A549 (cell line): ENCODE measurements at regions not wholly inside any gene's neighbourhood (a gene's known extent, or its start where the extent isn't known, plus 50 kb on each side); places are given as distances from the start of the nearest gene placed in this dataset.

Source experiments
- ATAC-seq, 2 experiments: fragments of 200-7000 bp in 1 of 2; fragments of >200 bp in 1 of 2; cut with Nextera tagmentation in 1 of 2; cut with Tn5 transposase in 1 of 2; 3 replicates each; pipeline versions ENCODE4 v1.8.0 to v1.9.1; 2018 to 2020; ENCODE audit warnings: mild to moderate bottlenecking in 1 of 2, moderate library complexity in 1 of 2
- CTCF ChIA-PET: fragments of 300-600 bp; sonication (Branson Sonifier 250); formaldehyde crosslinking; extraction: SDS; loops from one replicate; lab custom pipeline; 2021; ENCODE audit warnings: antibody characterized with exemption, inconsistent platforms; lab: Yijun Ruan, JAX
- POLR2A ChIA-PET: fragments of 350-600 bp; formaldehyde crosslinking; extraction: SDS; loops from one replicate; lab custom pipeline; 2021; ENCODE audit warnings: antibody characterized with exemption, inconsistent platforms; lab: Yijun Ruan, JAX
- DNase-seq, 2 experiments: peaks; one replicate each; pipeline versions ENCODE4 v3.0.0 to v3.0.0-alpha.2; 2011 to 2016; ENCODE audit warnings: low read depth in 1 of 2, low spot score in 1 of 2
- FAIRE-seq: peaks from 2 replicates; lab custom pipeline; 2011; peaks lifted over from hg19 to GRCh38; lab: Jason Lieb, UNC
- H3K27ac ChIP-seq, 2 experiments: fragments of >200 bp; sonication (Bioruptor Twin); formaldehyde crosslinking; 3 replicates each; pipeline ENCODE4 v1.5.1; 2016 to 2017
- H3K4me1 ChIP-seq: fragments of >200 bp; sonication (Bioruptor Twin); formaldehyde crosslinking; 3 replicates; pipeline ENCODE4 v1.6.1; 2016
- H3K4me2 ChIP-seq: fragments of >200 bp; sonication (Bioruptor Twin); formaldehyde crosslinking; 3 replicates; pipeline ENCODE4 v1.6.1; 2016
- H3K4me3 ChIP-seq: fragments of >200 bp; sonication (Bioruptor Twin); formaldehyde crosslinking; 3 replicates; pipeline ENCODE4 v1.5.1; 2016
- H3K9me3 ChIP-seq: fragments of >200 bp; sonication (Bioruptor Twin); formaldehyde crosslinking; 3 replicates; pipeline ENCODE4 v1.6.1; 2016
- BCL3 ChIP-seq: fragments of >200 bp; sonication (Bioruptor Twin); formaldehyde crosslinking; IDR thresholded peaks from 3 replicates; pipeline ENCODE4 v1.6.1; 2016
- BHLHE40 ChIP-seq: IDR thresholded peaks from 2 replicates; pipeline ENCODE4 v1.6.1; 2012; ENCODE audit warnings: low read depth, low read length, inconsistent platforms
- CBX2 ChIP-seq: fragments of 200-600 bp; sonication (generic); IDR thresholded peaks from 2 replicates; pipeline ENCODE4 v1.6.1; 2016; ENCODE audit warnings: low read depth, mild to moderate bottlenecking, borderline replicate concordance
- CEBPB ChIP-seq, 2 experiments: fragments of >200 bp in 1 of 2; sonication (Bioruptor Twin) in 1 of 2; formaldehyde crosslinking in 1 of 2; IDR thresholded peaks; 2 replicates each; pipeline ENCODE4 v1.6.1; 2012 to 2016
- CHD4 ChIP-seq: fragments of 200-600 bp; sonication (generic); IDR thresholded peaks from 2 replicates; pipeline ENCODE4 v1.6.1; 2016; ENCODE audit warnings: antibody characterized with exemption, mild to moderate bottlenecking, borderline replicate concordance
- EHF ChIP-seq: fragments of 250-450 bp; sonication (Bioruptor Pico); IDR thresholded peaks from 2 replicates; pipeline ENCODE4 v1.5.0; 2020; ENCODE audit warnings: mild to moderate bottlenecking
- EHMT2 ChIP-seq: fragments of 200-600 bp; sonication (generic); IDR thresholded peaks from 2 replicates; pipeline ENCODE4 v1.6.1; 2016; ENCODE audit warnings: antibody characterized with exemption, low read depth, mild to moderate bottlenecking, moderate library complexity
- ELK1 ChIP-seq: fragments of 150-350 bp; IDR thresholded peaks from 2 replicates; pipeline ENCODE4 v1.6.1; 2014; ENCODE audit warnings: low read depth, mild to moderate bottlenecking, low read length
- EP300 ChIP-seq, 2 experiments: fragments of >200 bp; sonication (Bioruptor Twin); formaldehyde crosslinking; IDR thresholded peaks; 2 replicates in 1 of 2; 3 replicates in 1 of 2; pipeline ENCODE4 v1.6.1; 2016 to 2017
- ESRRA ChIP-seq: fragments of 150-350 bp; IDR thresholded peaks from 2 replicates; pipeline ENCODE4 v1.6.1; 2014; ENCODE audit warnings: mild to moderate bottlenecking, low read length, borderline replicate concordance
- JUN ChIP-seq, 2 experiments: fragments of >200 bp; sonication (Bioruptor Twin); formaldehyde crosslinking; IDR thresholded peaks; 2 replicates in 1 of 2; 3 replicates in 1 of 2; pipeline ENCODE4 v1.6.1; 2016 to 2017
- JUNB ChIP-seq: fragments of >200 bp; sonication (Bioruptor Twin); formaldehyde crosslinking; IDR thresholded peaks from 2 replicates; pipeline ENCODE4 v1.6.1; 2016
- MYC ChIP-seq: IDR thresholded peaks from 2 replicates; pipeline ENCODE4 v1.6.1; 2012; ENCODE audit warnings: mild to moderate bottlenecking, inconsistent platforms, low read length, improper control_type of control experiment, borderline replicate concordance
- NR3C1 ChIP-seq: fragments of >200 bp; sonication (Bioruptor Twin); formaldehyde crosslinking; IDR thresholded peaks from 3 replicates; pipeline ENCODE4 v1.6.1; 2017
- POLR2A ChIP-seq: IDR thresholded peaks from 2 replicates; pipeline ENCODE4 v1.6.1; 2012; ENCODE audit warnings: mild to moderate bottlenecking, low read length
- RAD21 ChIP-seq, 2 experiments: fragments of >200 bp in 1 of 2; sonication (Bioruptor Twin) in 1 of 2; formaldehyde crosslinking in 1 of 2; IDR thresholded peaks in 1 of 2; conservative IDR thresholded peaks in 1 of 2; 2 replicates in 1 of 2; 3 replicates in 1 of 2; pipeline ENCODE4 v1.6.1; 2012 to 2018; ENCODE audit warnings: inconsistent platforms in 1 of 2
- RCOR1 ChIP-seq: fragments of 150-350 bp; IDR thresholded peaks from 2 replicates; pipeline ENCODE4 v1.6.1; 2014; ENCODE audit warnings: antibody characterized with exemption, low read length, low read depth
- REST ChIP-seq: fragments of 200-600 bp; sonication (generic); IDR thresholded peaks from 2 replicates; pipeline ENCODE4 v1.6.1; 2016; ENCODE audit warnings: antibody characterized with exemption, mild to moderate bottlenecking, moderate library complexity
- RNF2 ChIP-seq: fragments of 200-600 bp; sonication (generic); IDR thresholded peaks from 2 replicates; pipeline ENCODE4 v1.6.1; 2016; ENCODE audit warnings: low read depth, mild to moderate bottlenecking, antibody characterized with exemption, moderate library complexity, borderline replicate concordance
- SREBF2 ChIP-seq: fragments of 450-650 bp; IDR thresholded peaks from 2 replicates; pipeline ENCODE4 v1.6.1; 2014; ENCODE audit warnings: mild to moderate bottlenecking, moderate library complexity
- TFCP2L1 ChIP-seq: fragments of 250-450 bp; sonication (Bioruptor Pico); IDR thresholded peaks from 2 replicates; pipeline ENCODE4 v1.5.0; 2021; ENCODE audit warnings: mild to moderate bottlenecking
- TP53 ChIP-seq: fragments of 250-450 bp; sonication (Bioruptor Pico); IDR thresholded peaks from 2 replicates; pipeline ENCODE4 v1.5.0; 2021; ENCODE audit warnings: mild to moderate bottlenecking, moderate library complexity
- USF2 ChIP-seq: fragments of 450-650 bp; IDR thresholded peaks from 2 replicates; pipeline ENCODE4 v1.6.1; 2014; ENCODE audit warnings: antibody characterized with exemption
- ZC3H11A ChIP-seq: fragments of 450-650 bp; IDR thresholded peaks from 2 replicates; pipeline ENCODE4 v1.6.1; 2014; ENCODE audit warnings: antibody characterized with exemption, mild to moderate bottlenecking
- ZNF302 ChIP-seq: fragments of 250-450 bp; sonication (Bioruptor Pico); IDR thresholded peaks from 2 replicates; pipeline ENCODE4 v1.9.0; 2021; ENCODE audit warnings: inconsistent platforms, mild to moderate bottlenecking, moderate library complexity
- WGBS: methylation state at CpG from one replicate; pipeline ENCODE4 v1.1.6; 2017; ENCODE audit errors: missing lambda C conversion rate; 5-methylcytosine and 5-hydroxymethylcytosine counted together

GRCh38 chr1:213602796-213603486, 384.8 kb upstream of the PROX1 start:
- ChIA-PET POLR2A (no interaction called here), CTCF (interaction anchor here (0.7 to 1.5 kb wide), 2 partner anchors 83 to 534 kb away, joined by 3 to 4 read pairs; no protein-coding TSS in a partner anchor)
- Histone ChIP-seq H3K4me1 (no peaks in the 10 kb centered on the region), H3K9me3 (no peaks in the 10 kb centered on the region), H3K27ac (no peak overlapping the region), H3K4me2 (no peak overlapping the region), H3K4me3 (no peak overlapping the region)
- no peak for DNase-seq
- TF ChIP-seq BCL3 (no peak), ZNF302 (CRISPR knock-in tag) (no peak), POLR2A (no peak), CEBPB (IDR thresholded peaks at IDR 0.05) (no peak), REST (no peak), SREBF2 (no peak), TFCP2L1 (no peak), BHLHE40 (no peak), CBX2 (no peak), ESRRA (no peak), EHMT2 (no peak), USF2 (no peak)
- no peak for FAIRE-seq
- no peak for ATAC-seq
- WGBS, result 39% methylated on average over 2 of the region's 2 CpGs

- FAIRE-seq, result no peak
- Histone ChIP-seq H3K4me1 (no peaks in the 10 kb centered on the region), H3K4me3 (no peak overlapping the region), H3K27ac (no peak overlapping the region), H3K9me3 (no peaks in the 10 kb centered on the region), H3K4me2 (no peak overlapping the region)
- DNase-seq, result no peak
- 6% methylated on average over 4 of the region's 4 CpGs for WGBS
- ATAC-seq, result no peak
- TF ChIP-seq MYC (no peak), EHF (CRISPR knock-in tag) (no peak), ELK1 (no peak), TP53 (no peak), CHD4 (no peak), EP300 (IDR thresholded peaks at IDR 0.05) (no peak), RNF2 (no peak), JUN (IDR thresholded peaks at IDR 0.05) (no peak), SREBF2 (no peak), ZC3H11A (no peak), BHLHE40 (no peak), NR3C1 (no peak), JUNB (no peak), EHMT2 (no peak), RCOR1 (no peak), RAD21 (conservative IDR thresholded peaks at IDR 0.05 in 1 of 2, IDR thresholded peaks at IDR 0.05 in 1 of 2) (no peak)
- ChIA-PET CTCF (no interaction called here), POLR2A (no interaction called here)
These were observed 383.3 kb upstream of the PROX1 start for GRCh38 chr1:213604477-213604876.
